Lower leg skin (tissue), 4 donors: ENCODE measurements at regions not wholly inside any gene's neighbourhood (a gene's known extent, or its start where the extent isn't known, plus 50 kb on each side); places are given as distances from the start of the nearest gene placed in this dataset.

ENCODE experiments used
- DNase-seq, 2 donors: peaks; one replicate each; pipeline ENCODE4 v3.0.0-alpha.2; 2019; ENCODE audit warnings: low spot score in 2 of 2
- H3K4me3 ChIP-seq: fragments of 200-600 bp; sonication (generic); 2 replicates; pipeline ENCODE4 v1.5.1; 2017; ENCODE audit warnings: mild to moderate bottlenecking, low read depth; ENCODE audit not compliant: poor library complexity, severe bottlenecking
- CTCF ChIP-seq, 3 donors: fragments of 450-650 bp; IDR thresholded peaks; one replicate each; pipeline ENCODE4 v1.5.1; 2016; ENCODE audit warnings: antibody characterized with exemption in 3 of 3, mild to moderate bottlenecking in 3 of 3, moderate library complexity in 2 of 3
- POLR2A ChIP-seq, 2 donors: fragments of 450-650 bp; IDR thresholded peaks; one replicate each; pipeline ENCODE4 v1.6.1; 2016 to 2017; ENCODE audit warnings: antibody characterized with exemption in 2 of 2, mild to moderate bottlenecking in 1 of 2, moderate library complexity in 1 of 2
- WGBS, 2 donors: methylation state at CpG; one replicate each; pipeline ENCODE4 v1.1.5; 2018; 5-methylcytosine and 5-hydroxymethylcytosine counted together
- intact Hi-C: fragments of 100-400 bp; cut with DNase I; formaldehyde crosslinking; loops from one replicate; pipeline ENCODE4 v1.15.0; 2023; ENCODE audit warnings: low total_unique reads

- intact Hi-C loops: no loop called here
- TF ChIP-seq CTCF (IDR thresholded peaks at IDR 0.05) (no peak), POLR2A (IDR thresholded peaks at IDR 0.05) (no peak)
- no peak for DNase-seq
- WGBS, 2 donors: 66 to 67% methylated on average over 6 of the region's 6 CpGs
- no peak overlapping the region for H3K4me3 ChIP-seq
These were observed 754.6 kb upstream of the EEF2KMT start for GRCh38 chr16:5852151-5852550.

GRCh38 chr16:5851393-5851982 lies 753.9 kb upstream of the EEF2KMT start:
- TF ChIP-seq POLR2A (IDR thresholded peaks at IDR 0.05): no peak
- TF ChIP-seq CTCF (IDR thresholded peaks at IDR 0.05): no peak
- 54 to 63% methylated on average over 13 of the region's 13 CpGs for WGBS, 2 donors
- intact Hi-C loops: no loop called here
- no peak overlapping the region for H3K4me3 ChIP-seq
- DNase-seq: no peak

GRCh38 chr16:5850632-5851392 lies 753.2 kb upstream of the EEF2KMT start:
- 79 to 81% methylated on average over 16 of the region's 16 CpGs for WGBS, 2 donors
- TF ChIP-seq CTCF (IDR thresholded peaks at IDR 0.05) (no peak), POLR2A (IDR thresholded peaks at IDR 0.05) (no peak)
- no peak for DNase-seq
- intact Hi-C loops: no loop called here
- no peak overlapping the region for H3K4me3 ChIP-seq

GRCh38 chr16:5845046-5845445 lies 747.5 kb upstream of the EEF2KMT start:
- no peak for TF ChIP-seq CTCF (IDR thresholded peaks at IDR 0.05)
- no peak for TF ChIP-seq POLR2A (IDR thresholded peaks at IDR 0.05)
- no peak overlapping the region for H3K4me3 ChIP-seq
- DNase-seq: no peak
- WGBS, 2 donors: 34 to 40% methylated on average over 3 of the region's 3 CpGs
- intact Hi-C loops: no loop called here

GRCh38 chr16:5841974-5842373 lies 744.4 kb upstream of the EEF2KMT start:
- no peak overlapping the region for H3K4me3 ChIP-seq
- no peak for TF ChIP-seq CTCF (IDR thresholded peaks at IDR 0.05)
- TF ChIP-seq POLR2A (IDR thresholded peaks at IDR 0.05): no peak
- intact Hi-C loops: no loop called here
- no peak for DNase-seq
- 47 to 49% methylated on average over 7 of the region's 7 CpGs for WGBS, 2 donors
